Fibroblast of mammary gland (primary cell): ENCODE measurements at regions not wholly inside any gene's neighbourhood (a gene's known extent, or its start where the extent isn't known, plus 50 kb on each side); places are given as distances from the start of the nearest gene placed in this dataset.
A peak's percentile ranks its signal among the peaks of the same experiment; 100 is the strongest.

Experiments
- DNase-seq: peaks from one replicate; pipeline ENCODE4 v3.0.0-alpha.2; 2010; ENCODE audit warnings: low read depth
- H3K4me3 ChIP-seq: 2 replicates; pipeline ENCODE4 v1.5.1; 2011; ENCODE audit warnings: low read depth, mild to moderate bottlenecking, low read length, moderate library complexity; ENCODE audit not compliant: control insufficient read depth
- TF ChIP-seq, protein P1 (sequence below): conservative IDR thresholded peaks from 2 replicates; pipeline ENCODE4 v1.5.1; 2011; ENCODE audit warnings: low read depth, low read length, inconsistent platforms; ENCODE audit not compliant: control insufficient read depth, insufficient read depth

DNA sequence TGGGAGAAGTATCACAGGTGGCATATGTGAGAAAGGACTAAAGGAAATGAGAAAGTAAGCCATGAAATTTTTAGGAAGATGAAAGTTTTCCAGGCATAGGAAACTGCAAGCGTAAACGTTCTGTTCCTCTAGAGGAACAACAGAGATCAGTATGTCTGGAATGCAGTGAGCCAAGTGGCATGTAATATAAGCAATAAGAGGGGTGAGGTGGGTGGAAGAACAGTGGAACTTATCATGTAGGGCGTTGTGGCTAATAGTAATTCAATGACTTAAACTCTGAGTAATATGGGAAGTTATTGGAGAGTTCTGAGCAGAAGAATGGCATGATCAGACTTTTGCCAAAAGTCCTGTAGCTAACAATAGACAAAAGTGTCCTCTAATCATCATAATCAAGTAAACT, 902.9 kb downstream of the EPHA3 start:
- H3K4me3 ChIP-seq = no peak overlapping the region
- TF ChIP-seq, protein P1, sequence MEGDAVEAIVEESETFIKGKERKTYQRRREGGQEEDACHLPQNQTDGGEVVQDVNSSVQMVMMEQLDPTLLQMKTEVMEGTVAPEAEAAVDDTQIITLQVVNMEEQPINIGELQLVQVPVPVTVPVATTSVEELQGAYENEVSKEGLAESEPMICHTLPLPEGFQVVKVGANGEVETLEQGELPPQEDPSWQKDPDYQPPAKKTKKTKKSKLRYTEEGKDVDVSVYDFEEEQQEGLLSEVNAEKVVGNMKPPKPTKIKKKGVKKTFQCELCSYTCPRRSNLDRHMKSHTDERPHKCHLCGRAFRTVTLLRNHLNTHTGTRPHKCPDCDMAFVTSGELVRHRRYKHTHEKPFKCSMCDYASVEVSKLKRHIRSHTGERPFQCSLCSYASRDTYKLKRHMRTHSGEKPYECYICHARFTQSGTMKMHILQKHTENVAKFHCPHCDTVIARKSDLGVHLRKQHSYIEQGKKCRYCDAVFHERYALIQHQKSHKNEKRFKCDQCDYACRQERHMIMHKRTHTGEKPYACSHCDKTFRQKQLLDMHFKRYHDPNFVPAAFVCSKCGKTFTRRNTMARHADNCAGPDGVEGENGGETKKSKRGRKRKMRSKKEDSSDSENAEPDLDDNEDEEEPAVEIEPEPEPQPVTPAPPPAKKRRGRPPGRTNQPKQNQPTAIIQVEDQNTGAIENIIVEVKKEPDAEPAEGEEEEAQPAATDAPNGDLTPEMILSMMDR = no peak
- DNase-seq = peak; percentile 63

DNA sequence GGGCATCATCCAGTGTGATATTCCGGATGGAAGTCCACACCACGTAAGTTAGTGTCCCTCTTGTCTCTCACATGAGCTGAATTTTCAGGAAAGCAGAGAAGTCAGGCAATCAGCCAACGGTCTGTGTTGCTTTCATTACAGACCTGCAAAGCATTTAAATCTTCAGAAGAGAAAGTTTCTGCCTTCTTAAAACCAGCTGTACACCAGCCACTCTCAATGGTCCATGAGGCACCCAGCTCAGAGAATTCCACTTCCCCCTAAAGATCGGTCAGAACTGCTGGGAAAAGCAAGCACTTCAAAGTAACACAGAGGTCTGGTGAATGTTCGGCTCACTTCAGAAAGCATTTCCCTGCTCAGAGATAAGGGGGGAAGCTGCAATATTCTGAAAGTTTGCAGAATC, 903.7 kb downstream of the EPHA3 start:
- TF ChIP-seq, protein P1 = no peak
- DNase-seq = no peak
- H3K4me3 ChIP-seq = no peak overlapping the region

DNA sequence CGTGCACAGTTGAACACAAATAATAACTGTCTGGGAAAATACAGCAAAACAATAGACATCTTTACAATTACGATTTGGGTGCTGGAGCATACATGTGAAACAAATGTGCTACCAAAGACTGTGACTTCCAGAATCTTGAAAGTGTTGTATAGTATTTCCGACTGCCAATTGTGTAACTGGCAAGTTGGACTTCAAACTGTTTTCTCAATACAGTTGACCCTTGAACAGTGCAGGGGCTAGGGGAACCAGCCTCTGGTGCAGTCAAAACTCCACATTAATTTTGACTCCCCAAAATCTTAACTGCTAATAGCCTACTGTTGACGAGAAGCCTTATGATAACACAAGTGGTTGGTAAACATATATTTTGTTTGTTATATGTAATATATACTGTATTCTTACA, 904.2 kb downstream of the EPHA3 start:
- no peak for DNase-seq
- no peak overlapping the region for H3K4me3 ChIP-seq

DNA sequence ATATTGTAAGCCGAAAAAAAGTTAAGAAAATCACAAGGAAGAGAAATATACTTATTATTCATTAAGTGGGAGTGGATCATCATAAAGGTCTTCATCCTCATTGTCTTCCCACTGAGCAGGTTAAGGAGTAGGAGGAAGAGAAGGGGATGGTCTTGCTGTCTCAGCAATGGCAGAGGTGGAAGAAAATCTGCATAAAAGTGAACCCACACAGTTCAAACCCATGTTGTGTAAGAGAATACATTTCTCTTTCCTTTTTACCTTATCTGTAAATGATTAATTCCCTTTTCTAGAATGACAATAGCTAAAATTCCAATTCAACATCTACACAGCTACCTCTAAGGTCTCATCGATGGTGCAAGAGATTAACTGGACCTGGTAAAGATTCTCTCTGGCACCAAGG, 904.6 kb downstream of the EPHA3 start:
- TF ChIP-seq, protein P1 = no peak
- H3K4me3 ChIP-seq = no peak overlapping the region
- DNase-seq = no peak

More for the DNA sequence above, 904.2 kb downstream of the EPHA3 start:
- TF ChIP-seq, protein P1 = no peak

DNA sequence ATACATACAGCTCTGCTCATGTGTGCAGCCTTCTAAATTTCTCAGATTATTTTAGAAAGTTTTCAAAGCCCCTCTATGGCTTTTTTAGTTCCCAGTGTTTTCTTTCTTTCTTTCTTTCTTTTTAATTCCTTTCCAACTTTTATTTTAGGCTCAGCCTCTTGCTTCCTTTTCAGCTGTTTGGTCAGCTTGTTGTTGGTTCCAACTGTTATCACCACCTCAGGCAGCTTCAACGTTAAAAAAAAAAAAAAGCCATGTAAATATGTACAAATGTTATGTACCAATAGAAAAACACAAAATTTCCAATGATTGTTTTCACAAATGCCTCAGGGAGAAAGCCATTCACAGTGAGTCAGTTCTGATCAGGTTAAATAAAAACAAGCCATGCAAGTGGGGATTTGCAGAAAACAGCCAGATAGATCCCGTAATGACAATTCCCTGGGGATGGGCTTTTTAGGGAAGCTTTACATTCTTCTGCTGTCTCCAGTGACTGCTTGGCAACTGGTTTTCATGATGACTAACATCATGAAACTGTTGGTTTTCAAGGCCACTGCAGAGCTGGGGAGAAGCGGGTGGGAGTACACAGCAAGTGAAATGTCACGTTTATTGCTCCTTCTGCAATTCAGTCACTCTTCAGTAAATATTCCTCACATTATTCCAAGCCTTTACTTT, 908.4 kb downstream of the EPHA3 start:
- peak; percentile 95 for DNase-seq
- no peak overlapping the region for H3K4me3 ChIP-seq
- TF ChIP-seq, protein P1 = no peak

DNA sequence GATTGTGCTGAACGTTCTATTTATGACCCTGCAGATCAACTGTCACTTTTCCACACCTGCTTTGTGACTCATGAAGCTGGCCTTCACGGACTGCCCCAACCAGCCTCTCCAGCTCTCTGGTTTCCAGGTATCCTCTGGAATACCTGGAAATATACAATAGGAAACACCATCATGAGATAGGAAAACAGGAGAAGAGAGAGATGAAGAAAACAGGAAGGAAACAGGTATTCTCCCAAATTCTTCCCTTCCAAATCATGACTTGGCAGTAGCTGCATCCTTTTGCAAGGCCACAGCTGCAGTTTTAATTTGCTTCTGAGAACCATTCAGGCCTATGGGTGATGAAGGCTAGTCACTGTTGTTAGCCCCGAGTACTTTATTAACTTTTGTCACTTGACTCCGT, 909.1 kb downstream of the EPHA3 start:
- peak; percentile 12 for DNase-seq
- TF ChIP-seq, protein P1 = no peak
- no peak overlapping the region for H3K4me3 ChIP-seq

DNA sequence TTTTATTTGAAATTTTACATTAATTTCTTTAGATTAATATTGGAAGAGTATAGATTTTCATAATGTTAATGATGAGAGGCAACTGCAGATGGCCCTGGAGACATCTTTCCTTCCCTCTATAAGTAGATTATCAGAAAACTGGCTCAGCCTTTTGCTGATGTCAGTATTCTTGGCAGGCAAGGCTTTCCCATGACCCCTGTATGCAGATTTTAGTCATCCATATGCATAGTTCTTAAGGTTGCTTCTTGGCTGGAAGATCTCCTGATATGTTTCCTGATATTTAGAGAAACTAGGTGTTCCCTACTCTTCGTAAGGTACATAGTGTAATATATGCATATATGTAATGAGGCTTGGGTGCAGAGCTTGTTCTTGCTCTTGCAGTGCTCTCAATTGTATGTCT, 911.4 kb downstream of the EPHA3 start:
- peak; percentile 47 for DNase-seq
- no peak overlapping the region for H3K4me3 ChIP-seq
- TF ChIP-seq, protein P1 = no peak
